H9 (cell line): ENCODE measurements at regions not wholly inside any gene's neighbourhood (a gene's known extent, or its start where the extent isn't known, plus 50 kb on each side); places are given as distances from the start of the nearest gene placed in this dataset.

ENCODE experiments used
- DNase-seq: peaks from one replicate; pipeline ENCODE4 v3.0.0-alpha.2; 2017
- H2AFZ ChIP-seq: one replicate; pipeline ENCODE4 v1.6.1; 2013; ENCODE audit warnings: mild to moderate bottlenecking, low read length, control low read depth, moderate library complexity
- H2AK5ac ChIP-seq: 2 replicates; pipeline ENCODE4 v1.6.1; 2013; ENCODE audit warnings: low read length, control low read depth, mixed read lengths; ENCODE audit not compliant: insufficient read length
- H2BK120ac ChIP-seq: one replicate; pipeline ENCODE4 v1.6.1; 2013; ENCODE audit warnings: low read depth, mild to moderate bottlenecking, low read length, control low read depth, inconsistent platforms; ENCODE audit not compliant: poor library complexity, severe bottlenecking
- H2BK12ac ChIP-seq: 2 replicates; pipeline ENCODE4 v1.6.1; 2013; ENCODE audit warnings: low read length, control low read depth, mixed read lengths, low read depth; ENCODE audit not compliant: insufficient read length
- H2BK15ac ChIP-seq: 2 replicates; pipeline ENCODE4 v1.6.1; 2013; ENCODE audit warnings: low read depth, low read length, control low read depth
- H2BK20ac ChIP-seq: one replicate; pipeline ENCODE4 v1.6.1; 2013; ENCODE audit warnings: low read depth, mild to moderate bottlenecking, low read length, control low read depth, inconsistent platforms; ENCODE audit not compliant: poor library complexity, severe bottlenecking
- H2BK5ac ChIP-seq: 2 replicates; pipeline ENCODE4 v1.6.1; 2013; ENCODE audit warnings: low read length, control low read depth, mixed read lengths; ENCODE audit not compliant: insufficient read length
- H3K14ac ChIP-seq: 2 replicates; pipeline ENCODE4 v1.6.1; 2013; ENCODE audit warnings: low read length, control low read depth; ENCODE audit not compliant: insufficient read depth
- H3K18ac ChIP-seq: 2 replicates; pipeline ENCODE4 v1.6.1; 2013; ENCODE audit warnings: low read depth, mild to moderate bottlenecking, mixed read lengths, low read length, control low read depth; ENCODE audit not compliant: insufficient read length
- H3K23ac ChIP-seq: 2 replicates; pipeline ENCODE4 v1.6.1; 2013; ENCODE audit warnings: low read length, control low read depth, mixed read lengths, low read depth; ENCODE audit not compliant: insufficient read length
- H3K23me2 ChIP-seq: 2 replicates; pipeline ENCODE4 v1.6.1; 2013; ENCODE audit warnings: low read depth, mild to moderate bottlenecking, mixed read lengths, low read length, control low read depth; ENCODE audit not compliant: insufficient read length, poor library complexity, severe bottlenecking
- H3K27ac ChIP-seq: 2 replicates; pipeline ENCODE4 v1.5.1; 2013; ENCODE audit warnings: low read length, control low read depth, mixed read lengths, low read depth; ENCODE audit not compliant: insufficient read length
- H3K27me3 ChIP-seq: 2 replicates; pipeline ENCODE4 v1.6.1; 2013; ENCODE audit warnings: low read length, control low read depth, inconsistent platforms; ENCODE audit not compliant: insufficient read depth
- H3K4ac ChIP-seq: 2 replicates; pipeline ENCODE4 v1.6.1; 2013; ENCODE audit warnings: low read depth, mild to moderate bottlenecking, control low read depth, inconsistent platforms, low read length, moderate library complexity
- H3K4me1 ChIP-seq: 2 replicates; pipeline ENCODE4 v1.6.1; 2013; ENCODE audit warnings: low read length, control low read depth, inconsistent platforms; ENCODE audit not compliant: insufficient read depth
- H3K4me2 ChIP-seq: 2 replicates; pipeline ENCODE4 v1.6.1; 2013; ENCODE audit warnings: low read length, control low read depth, mixed read lengths; ENCODE audit not compliant: insufficient read length, insufficient read depth
- H3K56ac ChIP-seq: 2 replicates; pipeline ENCODE4 v1.6.1; 2013; ENCODE audit warnings: low read depth, mild to moderate bottlenecking, mixed read lengths, low read length, control low read depth; ENCODE audit not compliant: insufficient read length
- H3K79me1 ChIP-seq: 2 replicates; pipeline ENCODE4 v1.6.1; 2013; ENCODE audit warnings: low read depth, mild to moderate bottlenecking, moderate library complexity, low read length, control low read depth, inconsistent platforms; ENCODE audit not compliant: insufficient read depth, poor library complexity, severe bottlenecking
- H3K79me2 ChIP-seq: 2 replicates; pipeline ENCODE4 v1.6.1; 2013; ENCODE audit warnings: low read length, control low read depth, inconsistent platforms; ENCODE audit not compliant: insufficient read depth
- H3K9ac ChIP-seq: 2 replicates; pipeline ENCODE4 v1.6.1; 2013; ENCODE audit warnings: low read length, control low read depth, mixed read lengths; ENCODE audit not compliant: insufficient read length; ENCODE audit errors: extremely low read depth
- H3K9me3 ChIP-seq: one replicate; pipeline ENCODE4 v1.6.1; 2013; ENCODE audit warnings: low read depth, low read length, inconsistent platforms; ENCODE audit not compliant: control insufficient read depth
- H3T11ph ChIP-seq: one replicate; pipeline ENCODE4 v1.6.1; 2013; ENCODE audit warnings: mild to moderate bottlenecking, low read length, control low read depth, inconsistent platforms
- H4K20me1 ChIP-seq: one replicate; pipeline ENCODE4 v1.6.1; 2013; ENCODE audit not compliant: control insufficient read depth, insufficient read length, insufficient read depth
- H4K5ac ChIP-seq: 2 replicates; pipeline ENCODE4 v1.6.1; 2013; ENCODE audit warnings: low read depth, mild to moderate bottlenecking, mixed read lengths, low read length, control low read depth; ENCODE audit not compliant: insufficient read length
- H4K8ac ChIP-seq: replicated peaks from 2 replicates; pipeline ENCODE4 v1.6.1; 2013; ENCODE audit warnings: low read length, control low read depth, mixed read lengths, low read depth; ENCODE audit not compliant: insufficient read length
- H4K91ac ChIP-seq: 2 replicates; pipeline ENCODE4 v1.6.1; 2013; ENCODE audit warnings: low read depth, mild to moderate bottlenecking, moderate library complexity, mixed read lengths, low read length, control low read depth; ENCODE audit not compliant: insufficient read length
- H3K27ac Mint-ChIP-seq, 3 experiments: 2 replicates in 2 of 3; 3 replicates in 1 of 3; pipeline ENCODE4 v1.8.0; 2020 to 2021; ENCODE audit warnings: mixed read lengths in 3 of 3, mild to moderate bottlenecking in 1 of 3, moderate library complexity in 1 of 3
- H3K27me3 Mint-ChIP-seq: 2 replicates; pipeline ENCODE4 v1.8.0; 2021; ENCODE audit warnings: low read depth, mild to moderate bottlenecking, moderate library complexity, mixed read lengths
- H3K36me3 Mint-ChIP-seq, 3 experiments: 2 replicates in 2 of 3; 3 replicates in 1 of 3; pipeline ENCODE4 v1.8.0; 2020 to 2021; ENCODE audit warnings: low read depth in 3 of 3, mixed read lengths in 3 of 3; ENCODE audit not compliant: insufficient read depth in 1 of 3
- H3K4me1 Mint-ChIP-seq, 2 experiments: 2 replicates each; pipeline ENCODE4 v1.8.0; 2020; ENCODE audit warnings: mixed read lengths in 2 of 2
- H3K4me3 Mint-ChIP-seq, 2 experiments: 2 replicates in 1 of 2; 3 replicates in 1 of 2; pipeline ENCODE4 v1.8.0; 2020 to 2021; ENCODE audit warnings: mild to moderate bottlenecking in 2 of 2, mixed read lengths in 2 of 2, moderate library complexity in 1 of 2
- H3K9me3 Mint-ChIP-seq, 2 experiments: 2 replicates in 1 of 2; 3 replicates in 1 of 2; pipeline ENCODE4 v1.8.0; 2020; ENCODE audit warnings: mild to moderate bottlenecking in 2 of 2, mixed read lengths in 2 of 2, moderate library complexity in 1 of 2
- CTCF ChIP-seq: fragments of 200-600 bp; sonication (generic); conservative IDR thresholded peaks from 3 replicates; pipeline ENCODE4 v1.8.0; 2021; ENCODE audit warnings: antibody characterized with exemption, mild to moderate bottlenecking
- WGBS: extraction: QIAGEN DNeasy Blood & Tissue Kit; methylation state at CpG from one replicate; pipeline ENCODE4 v1.1.7; 2013; ENCODE audit warnings: missing lambda C conversion rate, low lambda C conversion rate, mixed read lengths; ENCODE audit not compliant: insufficient read length; ENCODE audit errors: extremely low coverage; 5-methylcytosine and 5-hydroxymethylcytosine counted together

GRCh38 chr5:97658116-97658900, 475.3 kb upstream of the RIOK2 start:
- Mint-ChIP-seq H3K9me3 (no peaks in the 10 kb centered on the region), H3K4me1 (no peaks in the 10 kb centered on the region), H3K27me3 (no peaks in the 10 kb centered on the region), H3K4me3 (no peak overlapping the region), H3K27ac (no peak overlapping the region; a peak in 1 of 7 replicates), H3K36me3 (no peaks in the 10 kb centered on the region)
- Histone ChIP-seq H2BK15ac (no peak overlapping the region), H2BK20ac (no peak overlapping the region), H3K4me1 (no peaks in the 10 kb centered on the region), H3T11ph (no peak overlapping the region), H2BK5ac (no peak overlapping the region), H2AFZ (no peak overlapping the region), H2BK12ac (no peak overlapping the region), H3K9me3 (no peaks in the 10 kb centered on the region), H2BK120ac (no peak overlapping the region), H3K4me2 (no peak overlapping the region), H4K91ac (no peak overlapping the region), H3K23ac (no peak overlapping the region), H3K18ac (no peak overlapping the region), H3K9ac (no peak overlapping the region), H3K79me1 (no peaks in the 10 kb centered on the region), H3K27me3 (no peaks in the 10 kb centered on the region), H3K27ac (no peak overlapping the region), H3K14ac (no peak overlapping the region), H3K23me2 (no peaks in the 10 kb centered on the region), H3K4ac (no peak overlapping the region), H2AK5ac (no peak overlapping the region), H3K79me2 (no peaks in the 10 kb centered on the region), H4K20me1 (no peaks in the 10 kb centered on the region), H4K5ac (no peak overlapping the region), H3K56ac (no peak overlapping the region), H4K8ac (no peak overlapping the region)
- no peak for DNase-seq
- no CpG with 5 or more reads among the region's 4 CpGs for WGBS
- TF ChIP-seq CTCF, result no peak
